Gastrocnemius medialis (tissue), 4 donors: ENCODE measurements at regions not wholly inside any gene's neighbourhood (a gene's known extent, or its start where the extent isn't known, plus 50 kb on each side); places are given as distances from the start of the nearest gene placed in this dataset.

Experiments used
- ATAC-seq, 2 donors: fragments of 150-250 bp; one replicate each; pipeline ENCODE4 v1.9.1; 2016
- DNase-seq, 2 donors: peaks; one replicate each; pipeline ENCODE4 v3.0.0-alpha.2; 2019
- H3K27ac ChIP-seq, 4 donors: fragments of 200-600 bp; sonication (generic); 1 replicate in 1 of 4; 2 replicates in 3 of 4; pipeline ENCODE4 v1.5.1; 2016 to 2018; ENCODE audit warnings: mild to moderate bottlenecking in 2 of 4, moderate library complexity in 1 of 4
- H3K27me3 ChIP-seq, 3 donors: fragments of 200-600 bp; sonication (generic) in 2 of 3; 1 replicate in 1 of 3; 2 replicates in 2 of 3; pipeline versions ENCODE4 v1.5.1 to v1.6.0; 2016 to 2019; ENCODE audit warnings: mild to moderate bottlenecking in 1 of 3, moderate library complexity in 1 of 3
- H3K36me3 ChIP-seq, 2 donors: fragments of 200-600 bp; sonication (generic) in 1 of 2; one replicate each; pipeline ENCODE4 v1.5.1; 2017 to 2018
- H3K4me1 ChIP-seq, 2 donors: fragments of 200-600 bp; sonication (generic) in 1 of 2; one replicate each; pipeline ENCODE4 v1.5.1; 2016 to 2017; ENCODE audit warnings: mild to moderate bottlenecking in 2 of 2
- H3K4me3 ChIP-seq, 4 donors: fragments of 200-600 bp; sonication (generic) in 3 of 4; 1 replicate in 1 of 4; 2 replicates in 3 of 4; pipeline ENCODE4 v1.5.1; 2016 to 2019; ENCODE audit warnings: mild to moderate bottlenecking in 2 of 4
- H3K9me3 ChIP-seq, 3 donors: fragments of 200-600 bp; sonication (generic) in 2 of 3; 1 replicate in 1 of 3; 2 replicates in 2 of 3; pipeline ENCODE4 v1.5.1; 2016 to 2019
- POLR2A ChIP-seq, 2 donors: fragments of 450-650 bp; IDR thresholded peaks; one replicate each; pipeline ENCODE4 v1.6.1; 2017; ENCODE audit warnings: antibody characterized with exemption in 2 of 2, mild to moderate bottlenecking in 2 of 2, moderate library complexity in 2 of 2
- in situ Hi-C, 4 donors: fragments of 200-750 bp; cut with MboI; loops; one replicate each; pipeline versions ENCODE4 v1.15.0 to v1.8.0; 2017; ENCODE audit warnings: low sequenced_read_pairs in 4 of 4
- intact Hi-C: fragments of 100-400 bp; cut with DNase I; formaldehyde crosslinking; loops from one replicate; pipeline ENCODE4 v1.15.1; 2023; ENCODE audit warnings: low total_unique reads
- TF ChIP-seq, protein P1 (sequence below), 5 experiments: fragments of 450-650 bp in 3 of 5; fragments of 200-600 bp in 2 of 5; sonication (generic) in 2 of 5; IDR thresholded peaks in 4 of 5; conservative IDR thresholded peaks in 1 of 5; 1 replicate in 4 of 5; 2 replicates in 1 of 5; pipeline ENCODE4 v1.5.1; 2016 to 2019; ENCODE audit warnings: antibody characterized with exemption in 5 of 5, mild to moderate bottlenecking in 3 of 5, moderate library complexity in 3 of 5

GRCh38 chr3:77943598-77943997, 903.7 kb downstream of the ROBO2 start:
- no peak for DNase-seq
- H3K4me1 ChIP-seq = no peaks in the 10 kb centered on the region
- no peak for ATAC-seq
- TF ChIP-seq, protein P1, sequence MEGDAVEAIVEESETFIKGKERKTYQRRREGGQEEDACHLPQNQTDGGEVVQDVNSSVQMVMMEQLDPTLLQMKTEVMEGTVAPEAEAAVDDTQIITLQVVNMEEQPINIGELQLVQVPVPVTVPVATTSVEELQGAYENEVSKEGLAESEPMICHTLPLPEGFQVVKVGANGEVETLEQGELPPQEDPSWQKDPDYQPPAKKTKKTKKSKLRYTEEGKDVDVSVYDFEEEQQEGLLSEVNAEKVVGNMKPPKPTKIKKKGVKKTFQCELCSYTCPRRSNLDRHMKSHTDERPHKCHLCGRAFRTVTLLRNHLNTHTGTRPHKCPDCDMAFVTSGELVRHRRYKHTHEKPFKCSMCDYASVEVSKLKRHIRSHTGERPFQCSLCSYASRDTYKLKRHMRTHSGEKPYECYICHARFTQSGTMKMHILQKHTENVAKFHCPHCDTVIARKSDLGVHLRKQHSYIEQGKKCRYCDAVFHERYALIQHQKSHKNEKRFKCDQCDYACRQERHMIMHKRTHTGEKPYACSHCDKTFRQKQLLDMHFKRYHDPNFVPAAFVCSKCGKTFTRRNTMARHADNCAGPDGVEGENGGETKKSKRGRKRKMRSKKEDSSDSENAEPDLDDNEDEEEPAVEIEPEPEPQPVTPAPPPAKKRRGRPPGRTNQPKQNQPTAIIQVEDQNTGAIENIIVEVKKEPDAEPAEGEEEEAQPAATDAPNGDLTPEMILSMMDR (IDR thresholded peaks at IDR 0.05 in 4 of 5, conservative IDR thresholded peaks at IDR 0.05 in 1 of 5) = no peak
- no peak for TF ChIP-seq POLR2A (IDR thresholded peaks at IDR 0.05)
- no peaks in the 10 kb centered on the region for H3K27me3 ChIP-seq
- in situ Hi-C loops = no loop called here
- no peaks in the 10 kb centered on the region for H3K9me3 ChIP-seq
- no peak overlapping the region for H3K27ac ChIP-seq
- intact Hi-C loops = no loop called here
- no peaks in the 10 kb centered on the region for H3K36me3 ChIP-seq
- H3K4me3 ChIP-seq = no peak overlapping the region

DNA sequence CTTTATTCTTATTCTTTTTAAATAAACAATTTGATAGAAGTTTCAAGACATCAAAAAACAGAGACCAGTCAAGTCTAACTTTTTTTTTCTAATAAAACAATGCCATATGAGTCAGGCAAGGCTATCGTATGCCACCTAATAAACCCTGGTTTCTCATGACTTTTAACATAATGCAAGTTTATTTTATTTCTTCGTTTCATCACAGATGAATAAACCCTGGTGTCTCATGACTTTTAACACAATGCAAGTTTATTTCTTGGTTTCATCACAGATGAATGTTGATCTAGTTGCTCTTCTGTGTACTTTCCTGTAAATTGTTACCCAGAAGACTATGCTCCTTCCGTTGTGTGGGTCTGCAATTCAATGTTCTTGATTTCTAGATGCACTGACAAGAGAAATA, 905.4 kb downstream of the ROBO2 start:
- in situ Hi-C loops (no loop called here), intact Hi-C loops (no loop called here)
- ATAC-seq (no peak), DNase-seq (no peak)
- Histone ChIP-seq H3K9me3 (no peaks in the 10 kb centered on the region), H3K27me3 (no peaks in the 10 kb centered on the region), H3K36me3 (no peaks in the 10 kb centered on the region), H3K27ac (no peak overlapping the region), H3K4me1 (no peaks in the 10 kb centered on the region), H3K4me3 (no peak overlapping the region)
- TF ChIP-seq POLR2A (IDR thresholded peaks at IDR 0.05) = no peak
- TF ChIP-seq, protein P1 (IDR thresholded peaks at IDR 0.05 in 4 of 5, conservative IDR thresholded peaks at IDR 0.05 in 1 of 5) = no peak

DNA sequence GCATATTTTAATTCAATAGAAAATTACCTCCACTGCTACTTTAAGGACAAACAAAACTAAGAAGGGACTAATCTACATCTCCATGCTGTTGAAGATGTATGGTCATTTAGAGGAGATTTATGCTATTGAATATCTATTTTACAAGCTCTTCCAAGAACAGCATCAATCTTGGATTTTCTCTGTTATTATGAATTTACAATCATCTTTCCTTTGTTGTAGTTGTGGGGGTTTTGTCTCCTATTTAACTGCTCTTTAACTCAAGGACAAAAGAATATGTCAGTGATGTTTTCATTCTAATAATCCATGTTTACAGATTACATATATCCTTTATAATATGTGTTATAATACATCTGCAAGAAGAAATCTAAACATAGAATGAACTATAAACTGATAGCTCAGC, 907.8 kb downstream of the ROBO2 start:
- no peaks in the 10 kb centered on the region for H3K27me3 ChIP-seq
- H3K4me1 ChIP-seq = no peaks in the 10 kb centered on the region
- in situ Hi-C loops = no loop called here
- H3K9me3 ChIP-seq = no peaks in the 10 kb centered on the region
- no peak for DNase-seq
- H3K27ac ChIP-seq = no peak overlapping the region
- no peaks in the 10 kb centered on the region for H3K36me3 ChIP-seq
- TF ChIP-seq, protein P1 (IDR thresholded peaks at IDR 0.05 in 4 of 5, conservative IDR thresholded peaks at IDR 0.05 in 1 of 5) = no peak
- no peak for TF ChIP-seq POLR2A (IDR thresholded peaks at IDR 0.05)
- ATAC-seq = no peak
- intact Hi-C loops = no loop called here
- H3K4me3 ChIP-seq = no peak overlapping the region

- no peak for ATAC-seq
These were observed 927.7 kb downstream of the ROBO2 start for GRCh38 chr3:77967621-77968020.

DNA sequence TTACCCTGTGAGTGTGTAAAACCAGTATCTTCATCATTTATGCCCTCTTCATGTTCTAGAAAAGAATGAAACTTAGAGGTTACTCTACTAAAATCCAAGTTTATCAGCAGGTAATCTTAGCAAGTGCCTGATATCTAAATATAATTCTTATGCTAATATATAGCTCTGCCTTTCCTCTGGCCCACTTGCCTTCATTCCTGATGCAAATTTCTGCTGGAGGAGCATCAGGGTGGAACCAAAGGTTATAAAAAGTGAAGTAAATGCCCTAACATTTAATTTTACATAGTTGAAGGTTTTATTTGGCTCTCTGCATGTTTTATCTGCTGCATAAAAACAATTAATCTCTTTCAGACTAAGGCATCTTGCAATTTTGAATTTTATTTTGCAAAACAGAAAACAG, 936.2 kb downstream of the ROBO2 start:
- no peak for ATAC-seq
- no peak overlapping the region for H3K4me3 ChIP-seq

More at GRCh38 chr3:77967621-77968020, 927.7 kb downstream of the ROBO2 start:
- DNase-seq = no peak
- no peaks in the 10 kb centered on the region for H3K27me3 ChIP-seq
- no peaks in the 10 kb centered on the region for H3K4me1 ChIP-seq
- H3K36me3 ChIP-seq = no peaks in the 10 kb centered on the region
- TF ChIP-seq, protein P1 (IDR thresholded peaks at IDR 0.05 in 4 of 5, conservative IDR thresholded peaks at IDR 0.05 in 1 of 5) = no peak
- TF ChIP-seq POLR2A (IDR thresholded peaks at IDR 0.05) = no peak
- intact Hi-C loops (no loop called here), in situ Hi-C loops (no loop called here)
- H3K4me3 ChIP-seq = no peak overlapping the region
- no peak overlapping the region for H3K27ac ChIP-seq
- no peaks in the 10 kb centered on the region for H3K9me3 ChIP-seq

More for the DNA sequence above, 936.2 kb downstream of the ROBO2 start:
- DNase-seq = no peak
- H3K9me3 ChIP-seq = no peaks in the 10 kb centered on the region
- no peaks in the 10 kb centered on the region for H3K36me3 ChIP-seq
- H3K27me3 ChIP-seq = no peaks in the 10 kb centered on the region
- TF ChIP-seq POLR2A (IDR thresholded peaks at IDR 0.05) = no peak
- TF ChIP-seq, protein P1 (IDR thresholded peaks at IDR 0.05 in 4 of 5, conservative IDR thresholded peaks at IDR 0.05 in 1 of 5) = no peak
- no peaks in the 10 kb centered on the region for H3K4me1 ChIP-seq
- intact Hi-C loops (no loop called here), in situ Hi-C loops (no loop called here)
- H3K27ac ChIP-seq = no peak overlapping the region
